ENCODE measurements at regions not wholly inside any gene's neighbourhood (a gene's known extent, or its start where the extent isn't known, plus 50 kb on each side); places are given as distances from the start of the nearest gene placed in this dataset.

- Histone ChIP-seq H3K4me3 (no peak overlapping the region), H3K27me3 (no peaks in the 10 kb centered on the region), H3K9me3 (no peaks in the 10 kb centered on the region), H3K4me1 (no peaks in the 10 kb centered on the region), H3K36me3 (no peaks in the 10 kb centered on the region), H3K27ac (no peak overlapping the region)
- TF ChIP-seq, protein P1, sequence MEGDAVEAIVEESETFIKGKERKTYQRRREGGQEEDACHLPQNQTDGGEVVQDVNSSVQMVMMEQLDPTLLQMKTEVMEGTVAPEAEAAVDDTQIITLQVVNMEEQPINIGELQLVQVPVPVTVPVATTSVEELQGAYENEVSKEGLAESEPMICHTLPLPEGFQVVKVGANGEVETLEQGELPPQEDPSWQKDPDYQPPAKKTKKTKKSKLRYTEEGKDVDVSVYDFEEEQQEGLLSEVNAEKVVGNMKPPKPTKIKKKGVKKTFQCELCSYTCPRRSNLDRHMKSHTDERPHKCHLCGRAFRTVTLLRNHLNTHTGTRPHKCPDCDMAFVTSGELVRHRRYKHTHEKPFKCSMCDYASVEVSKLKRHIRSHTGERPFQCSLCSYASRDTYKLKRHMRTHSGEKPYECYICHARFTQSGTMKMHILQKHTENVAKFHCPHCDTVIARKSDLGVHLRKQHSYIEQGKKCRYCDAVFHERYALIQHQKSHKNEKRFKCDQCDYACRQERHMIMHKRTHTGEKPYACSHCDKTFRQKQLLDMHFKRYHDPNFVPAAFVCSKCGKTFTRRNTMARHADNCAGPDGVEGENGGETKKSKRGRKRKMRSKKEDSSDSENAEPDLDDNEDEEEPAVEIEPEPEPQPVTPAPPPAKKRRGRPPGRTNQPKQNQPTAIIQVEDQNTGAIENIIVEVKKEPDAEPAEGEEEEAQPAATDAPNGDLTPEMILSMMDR (IDR thresholded peaks at IDR 0.05), result no peak
- no peak for DNase-seq (ENCODE audit: low spot score in 2 of 2)
- intact Hi-C loops (cut with DNase I), result no loop called here
Measured at GRCh38 chr1:209368864-209369598, 214.5 kb upstream of the CAMK1G start.

- no peak for DNase-seq (ENCODE audit: low spot score in 2 of 2)
- Histone ChIP-seq H3K27ac (no peak overlapping the region), H3K4me1 (no peaks in the 10 kb centered on the region), H3K4me3 (no peak overlapping the region), H3K9me3 (no peaks in the 10 kb centered on the region), H3K27me3 (no peaks in the 10 kb centered on the region), H3K36me3 (no peaks in the 10 kb centered on the region)
- TF ChIP-seq, protein P1 (IDR thresholded peaks at IDR 0.05), result no peak
- intact Hi-C loops (cut with DNase I), result no loop called here
Measured at GRCh38 chr1:209370241-209370995, 213.1 kb upstream of the CAMK1G start.

- Histone ChIP-seq H3K36me3 (no peaks in the 10 kb centered on the region), H3K27ac (no peak overlapping the region), H3K27me3 (no peaks in the 10 kb centered on the region), H3K4me3 (no peak overlapping the region), H3K4me1 (no peaks in the 10 kb centered on the region), H3K9me3 (no peaks in the 10 kb centered on the region)
- intact Hi-C loops (cut with DNase I), result no loop called here
- TF ChIP-seq, protein P1 (IDR thresholded peaks at IDR 0.05), result no peak
- DNase-seq (ENCODE audit: low spot score in 2 of 2), result no peak
Measured at GRCh38 chr1:209375097-209375496, 208.4 kb upstream of the CAMK1G start.

GRCh38 chr1:209375671-209376365 lies 207.7 kb upstream of the CAMK1G start:
- H3K4me3 ChIP-seq, result no peak overlapping the region
- no peak overlapping the region for H3K27ac ChIP-seq
- no peaks in the 10 kb centered on the region for H3K9me3 ChIP-seq
- intact Hi-C loops (cut with DNase I), result no loop called here
- no peaks in the 10 kb centered on the region for H3K27me3 ChIP-seq
- H3K4me1 ChIP-seq, result no peaks in the 10 kb centered on the region
- no peaks in the 10 kb centered on the region for H3K36me3 ChIP-seq
- no peak for DNase-seq (ENCODE audit: low spot score in 2 of 2)
- TF ChIP-seq, protein P1 (IDR thresholded peaks at IDR 0.05), result no peak

DNA sequence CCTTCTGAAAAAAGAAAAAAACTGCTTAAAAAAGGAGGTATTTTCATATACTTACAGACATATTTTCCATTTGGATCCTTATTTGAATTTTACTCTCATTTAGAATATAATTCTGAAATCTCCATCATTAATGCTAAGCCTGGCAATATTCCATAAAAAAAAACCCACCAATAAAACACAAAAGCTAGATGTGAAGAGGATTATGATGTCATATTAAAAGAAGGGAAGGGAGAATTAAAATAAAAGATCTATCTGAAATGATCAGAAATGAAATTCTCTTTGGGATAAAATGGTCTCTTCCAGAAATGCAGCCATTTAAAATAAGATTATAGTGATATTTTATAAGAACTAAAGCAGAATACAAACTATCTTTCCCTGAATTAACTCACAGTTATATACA lies 206.7 kb upstream of the CAMK1G start:
- intact Hi-C loops (cut with DNase I), result no loop called here
- no peaks in the 10 kb centered on the region for H3K36me3 ChIP-seq
- no peak overlapping the region for H3K4me3 ChIP-seq
- TF ChIP-seq, protein P1 (IDR thresholded peaks at IDR 0.05), result no peak
- H3K9me3 ChIP-seq, result no peaks in the 10 kb centered on the region
- no peaks in the 10 kb centered on the region for H3K4me1 ChIP-seq
- H3K27ac ChIP-seq, result no peak overlapping the region
- DNase-seq (ENCODE audit: low spot score in 2 of 2), result no peak
- H3K27me3 ChIP-seq, result no peaks in the 10 kb centered on the region

All from ascending aorta (tissue), 2 donors.